Activated naive CD4-positive, alpha-beta T cell treated with anti-CD3 and anti-CD28 coated beads, Interleukin-2, amount 10 ng/mL, durations not matched to agents 7 days and 5 days (primary cell): ENCODE measurements at regions not wholly inside any gene's neighbourhood (a gene's known extent, or its start where the extent isn't known, plus 50 kb on each side); places are given as distances from the start of the nearest gene placed in this dataset.
"Not testable (repeated sequence)": the region's sequence is repeated elsewhere in the genome, so short reads cannot be mapped to it uniquely, and the experiment has no call there.

Experiments used
- CTCF ChIA-PET: fragments of 350-600 bp; sonication (Branson Sonifier 250); formaldehyde crosslinking; loops from one replicate; lab custom pipeline; 2021; ENCODE audit warnings: antibody characterized with exemption; lab: Charles Lee
- DNase-seq: peaks from one replicate; pipeline ENCODE4 v3.0.0-alpha.2; 2020
- H3K27ac Mint-ChIP-seq: one replicate; pipeline ENCODE4 v1.8.0; 2021; ENCODE audit warnings: mild to moderate bottlenecking, moderate library complexity, mixed read lengths
- H3K27me3 Mint-ChIP-seq: one replicate; pipeline ENCODE4 v1.8.0; 2021; ENCODE audit warnings: mild to moderate bottlenecking, mixed read lengths
- H3K36me3 Mint-ChIP-seq: one replicate; pipeline ENCODE4 v1.8.0; 2021; ENCODE audit warnings: mixed read lengths
- H3K4me1 Mint-ChIP-seq: one replicate; pipeline ENCODE4 v1.8.0; 2021; ENCODE audit warnings: mixed read lengths
- H3K4me3 Mint-ChIP-seq: one replicate; pipeline ENCODE4 v1.8.0; 2021; ENCODE audit warnings: mild to moderate bottlenecking, moderate library complexity, mixed read lengths
- H3K9me3 Mint-ChIP-seq: one replicate; pipeline ENCODE4 v1.8.0; 2021; ENCODE audit warnings: mixed read lengths

DNA sequence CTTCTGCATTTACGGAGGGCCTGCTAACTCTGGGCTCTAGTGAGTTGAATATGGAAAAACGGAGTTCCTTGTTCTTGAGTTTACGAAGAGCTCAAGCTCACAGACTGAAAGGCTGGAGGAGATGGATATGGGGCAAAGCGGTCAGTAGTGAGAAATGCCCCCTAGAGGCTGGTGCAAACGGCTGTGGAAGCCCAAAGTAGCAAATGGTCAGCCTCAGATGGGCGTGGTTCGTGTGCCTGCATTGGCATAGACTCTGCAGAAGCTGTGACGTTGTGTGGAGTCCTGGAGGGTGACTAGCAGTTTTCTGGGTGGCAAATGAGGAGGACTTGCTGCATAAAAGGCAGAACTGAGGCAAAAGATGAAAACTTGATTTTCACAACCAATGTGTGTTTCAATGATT lies 93.6 kb upstream of the TWIST2 start:
- CTCF ChIA-PET = no interaction called here
- Mint-ChIP-seq H3K27me3 (peaks cover 18% of the 10 kb centered on the region), H3K4me3 (no peak overlapping the region), H3K9me3 (peaks cover 2% of the 10 kb centered on the region), H3K36me3 (no peaks in the 10 kb centered on the region), H3K27ac (no peak overlapping the region), H3K4me1 (no peaks in the 10 kb centered on the region)
- DNase-seq = no peak

GRCh38 chr2:238761868-238762267 lies 86.0 kb upstream of the TWIST2 start:
- Mint-ChIP-seq H3K27ac (no peak overlapping the region), H3K9me3 (no peaks in the 10 kb centered on the region), H3K4me3 (no peak overlapping the region), H3K4me1 (no peaks in the 10 kb centered on the region), H3K36me3 (no peaks in the 10 kb centered on the region), H3K27me3 (peaks cover 17% of the 10 kb centered on the region)
- CTCF ChIA-PET = interaction anchor here (0.8 kb wide), 1 partner anchor 23 kb away, joined by 4 read pairs; no protein-coding TSS in a partner anchor
- peak; percentile 30 for DNase-seq

- H3K27ac Mint-ChIP-seq = no peak overlapping the region
- H3K36me3 Mint-ChIP-seq = no peaks in the 10 kb centered on the region
- CTCF ChIA-PET = no interaction called here
- H3K4me3 Mint-ChIP-seq = no peak overlapping the region
- H3K4me1 Mint-ChIP-seq = no peaks in the 10 kb centered on the region
- no peak for DNase-seq
- peaks cover 14% of the 10 kb centered on the region for H3K27me3 Mint-ChIP-seq
- H3K9me3 Mint-ChIP-seq = no peaks in the 10 kb centered on the region
Observed at GRCh38 chr2:238763471-238763995, 84.4 kb upstream of the TWIST2 start.

DNA sequence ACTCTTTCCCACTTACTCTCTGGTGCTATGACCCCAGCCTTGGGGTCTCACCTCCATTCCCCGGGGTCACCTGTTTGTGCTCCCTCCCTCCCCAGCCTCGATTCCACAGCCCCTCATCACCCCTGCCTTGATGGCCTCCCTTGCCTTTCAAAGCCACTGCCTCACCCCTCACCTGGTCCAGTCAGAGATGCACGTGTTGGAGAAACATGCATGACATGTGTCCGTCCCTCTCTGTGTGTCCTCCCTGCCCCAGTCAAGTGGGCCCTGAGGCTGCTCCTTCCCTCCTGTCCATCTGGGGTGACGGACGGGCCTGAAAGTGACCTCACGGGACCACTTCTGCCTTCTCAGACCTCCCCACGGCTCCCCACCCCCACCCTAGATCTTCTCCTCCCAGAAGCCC lies 82.3 kb upstream of the TWIST2 start:
- peaks cover 22% of the 10 kb centered on the region for H3K27me3 Mint-ChIP-seq
- no peak for DNase-seq
- H3K9me3 Mint-ChIP-seq = no peaks in the 10 kb centered on the region

GRCh38 chr2:238771218-238771617 lies 76.7 kb upstream of the TWIST2 start:
- no peak for DNase-seq
- no peaks in the 10 kb centered on the region for H3K4me1 Mint-ChIP-seq
- CTCF ChIA-PET = interaction anchor here (1.0 kb wide), 1 partner anchor 14 kb away, joined by 4 read pairs; no protein-coding TSS in a partner anchor
- peaks cover 26% of the 10 kb centered on the region for H3K27me3 Mint-ChIP-seq
- H3K36me3 Mint-ChIP-seq = no peaks in the 10 kb centered on the region
- no peak overlapping the region for H3K4me3 Mint-ChIP-seq
- no peak overlapping the region for H3K27ac Mint-ChIP-seq
- no peaks in the 10 kb centered on the region for H3K9me3 Mint-ChIP-seq

More for the DNA sequence above, 82.3 kb upstream of the TWIST2 start:
- H3K4me1 Mint-ChIP-seq = no peaks in the 10 kb centered on the region
- CTCF ChIA-PET = no interaction called here
- H3K4me3 Mint-ChIP-seq = no peak overlapping the region
- no peaks in the 10 kb centered on the region for H3K36me3 Mint-ChIP-seq
- no peak overlapping the region for H3K27ac Mint-ChIP-seq

DNA sequence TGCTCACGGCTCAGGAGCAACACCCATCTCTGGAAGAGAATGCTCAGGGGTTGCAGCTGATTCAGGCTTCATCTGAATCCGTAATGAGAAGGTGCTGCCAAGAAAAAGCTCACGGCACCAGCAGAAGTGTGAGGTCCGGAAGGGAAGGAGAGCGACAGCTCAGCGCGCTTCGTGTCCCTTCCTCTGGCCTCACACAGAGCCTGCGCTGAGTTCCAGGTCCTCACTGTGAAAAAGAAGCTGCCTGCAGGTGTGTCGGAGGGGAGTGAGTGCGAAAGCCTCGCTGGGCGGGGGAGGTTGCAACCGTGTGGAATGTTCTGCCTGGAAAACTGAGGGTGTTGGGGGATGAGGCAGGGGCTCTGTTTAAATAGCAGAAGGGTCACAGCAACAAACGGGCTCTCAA lies 76.2 kb upstream of the TWIST2 start:
- no peak for DNase-seq
- Mint-ChIP-seq H3K9me3 (no peaks in the 10 kb centered on the region), H3K27ac (no peak overlapping the region), H3K4me1 (no peaks in the 10 kb centered on the region), H3K4me3 (no peak overlapping the region), H3K27me3 (peaks cover 26% of the 10 kb centered on the region), H3K36me3 (no peaks in the 10 kb centered on the region)
- CTCF ChIA-PET = interaction anchor here (1.0 kb wide), 1 partner anchor 14 kb away, joined by 4 read pairs; no protein-coding TSS in a partner anchor

DNA sequence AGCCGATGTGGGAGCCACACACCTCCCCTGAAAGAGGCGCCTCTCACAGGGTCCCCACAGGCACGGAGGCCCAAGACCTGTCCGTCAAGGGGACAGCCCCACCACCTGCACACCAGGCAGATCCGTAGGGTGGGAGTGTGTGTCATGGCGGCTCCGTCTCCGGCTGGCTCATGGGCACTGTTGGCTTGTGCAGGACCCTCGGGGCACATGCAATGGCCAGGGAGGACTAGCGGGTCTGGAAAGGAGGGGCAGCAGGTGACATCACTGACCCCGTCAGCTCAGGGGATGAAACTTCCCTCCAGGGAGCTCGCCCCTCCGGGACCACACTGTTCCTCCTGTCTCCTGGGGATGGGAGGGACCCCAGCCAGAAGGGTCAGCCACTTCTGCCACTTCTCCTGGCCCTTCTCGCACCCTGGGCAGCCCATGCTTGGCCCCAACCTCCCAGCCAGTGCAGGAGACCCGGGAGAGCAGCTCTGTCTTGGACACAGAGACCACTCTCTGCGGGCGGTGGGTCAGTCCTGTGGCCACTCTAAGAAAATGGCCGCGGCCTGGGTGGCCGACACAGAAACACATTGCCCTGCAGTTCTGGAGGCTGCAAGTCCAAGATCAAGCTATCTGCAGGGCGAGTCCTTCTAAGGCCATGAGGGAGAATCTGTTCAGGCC lies 75.1 kb upstream of the TWIST2 start:
- CTCF ChIA-PET = no interaction called here
- Mint-ChIP-seq H3K4me3 (no peak overlapping the region), H3K27ac (no peak overlapping the region), H3K27me3 (peaks cover 26% of the 10 kb centered on the region), H3K9me3 (no peaks in the 10 kb centered on the region), H3K36me3 (no peaks in the 10 kb centered on the region), H3K4me1 (no peaks in the 10 kb centered on the region)
- DNase-seq = no peak

- no peaks in the 10 kb centered on the region for H3K4me1 Mint-ChIP-seq
- H3K27me3 Mint-ChIP-seq = peaks cover 26% of the 10 kb centered on the region
- no peak overlapping the region for H3K27ac Mint-ChIP-seq
- H3K4me3 Mint-ChIP-seq = no peak overlapping the region
- H3K9me3 Mint-ChIP-seq = no peaks in the 10 kb centered on the region
- no peak for DNase-seq
- CTCF ChIA-PET = no interaction called here
- H3K36me3 Mint-ChIP-seq = no peaks in the 10 kb centered on the region
Observed at GRCh38 chr2:238773472-238773871, 74.4 kb upstream of the TWIST2 start.

GRCh38 chr2:238774071-238774470 lies 73.8 kb upstream of the TWIST2 start:
- no peaks in the 10 kb centered on the region for H3K9me3 Mint-ChIP-seq
- no peak overlapping the region for H3K27ac Mint-ChIP-seq

DNA sequence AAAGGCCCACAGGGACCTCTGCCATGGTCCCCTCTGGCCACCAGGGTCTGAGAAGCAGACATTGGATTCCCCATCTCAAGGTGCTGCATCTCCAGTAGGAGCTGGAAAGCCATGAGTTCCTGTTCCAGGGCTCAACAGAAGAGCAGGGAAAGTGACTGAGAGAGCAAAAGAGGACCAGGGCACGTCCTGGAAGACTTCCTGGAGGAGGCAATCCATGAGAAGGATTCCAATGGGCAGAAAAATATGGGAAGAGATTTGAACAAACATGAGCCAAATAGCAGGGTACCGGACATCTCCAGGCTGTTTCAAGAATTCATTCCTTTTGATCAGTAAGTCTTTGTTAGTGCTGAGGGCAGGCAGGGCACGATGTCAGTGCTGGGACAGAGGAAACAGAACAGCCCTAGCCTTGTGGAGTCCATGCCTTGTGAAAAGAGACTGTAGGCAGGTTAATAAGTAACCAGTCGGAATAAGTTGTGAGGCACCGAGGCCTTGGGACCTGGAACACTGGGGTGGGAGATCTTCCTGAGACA lies 72.8 kb upstream of the TWIST2 start:
- H3K4me3 Mint-ChIP-seq = no peak overlapping the region
- CTCF ChIA-PET = no interaction called here
- no peaks in the 10 kb centered on the region for H3K36me3 Mint-ChIP-seq

More at GRCh38 chr2:238774071-238774470, 73.8 kb upstream of the TWIST2 start:
- no peak overlapping the region for H3K4me3 Mint-ChIP-seq
- H3K36me3 Mint-ChIP-seq = no peaks in the 10 kb centered on the region
- DNase-seq = no peak
- CTCF ChIA-PET = no interaction called here
- H3K27me3 Mint-ChIP-seq = peaks cover 21% of the 10 kb centered on the region
- H3K4me1 Mint-ChIP-seq = no peaks in the 10 kb centered on the region

DNA sequence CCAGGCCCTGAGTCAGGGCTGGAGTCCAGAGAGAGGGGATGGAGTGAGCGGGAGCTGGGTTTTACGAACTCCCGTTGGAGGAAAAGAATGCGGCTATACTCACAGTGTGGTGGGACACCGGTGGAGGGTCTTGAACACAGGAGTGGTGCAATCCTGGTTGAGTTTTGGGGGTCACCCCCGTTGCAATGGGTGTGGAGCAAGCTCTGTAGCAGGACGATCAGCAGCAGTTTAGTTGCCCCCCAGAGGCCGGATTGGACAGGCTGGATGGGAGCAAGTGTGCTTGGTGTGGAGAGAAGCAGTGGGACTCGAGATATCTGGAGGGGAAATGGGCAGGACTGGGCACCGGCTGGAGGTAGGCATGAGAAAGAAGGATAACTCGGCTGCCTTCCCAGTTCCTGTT lies 72.3 kb upstream of the TWIST2 start:
- H3K4me3 Mint-ChIP-seq = no peak overlapping the region
- CTCF ChIA-PET = no interaction called here
- no peaks in the 10 kb centered on the region for H3K9me3 Mint-ChIP-seq
- no peaks in the 10 kb centered on the region for H3K4me1 Mint-ChIP-seq
- no peak overlapping the region for H3K27ac Mint-ChIP-seq
- peaks cover 14% of the 10 kb centered on the region for H3K27me3 Mint-ChIP-seq
- no peak for DNase-seq
- no peaks in the 10 kb centered on the region for H3K36me3 Mint-ChIP-seq

More for the DNA sequence above, 72.8 kb upstream of the TWIST2 start:
- Mint-ChIP-seq H3K9me3 (no peaks in the 10 kb centered on the region), H3K27ac (no peak overlapping the region), H3K27me3 (peaks cover 18% of the 10 kb centered on the region), H3K4me1 (no peaks in the 10 kb centered on the region)
- DNase-seq = no peak

- H3K9me3 Mint-ChIP-seq = no peaks in the 10 kb centered on the region
- CTCF ChIA-PET = no interaction called here
- DNase-seq = no peak
Observed at GRCh38 chr2:238776003-238776760, 71.7 kb upstream of the TWIST2 start.

DNA sequence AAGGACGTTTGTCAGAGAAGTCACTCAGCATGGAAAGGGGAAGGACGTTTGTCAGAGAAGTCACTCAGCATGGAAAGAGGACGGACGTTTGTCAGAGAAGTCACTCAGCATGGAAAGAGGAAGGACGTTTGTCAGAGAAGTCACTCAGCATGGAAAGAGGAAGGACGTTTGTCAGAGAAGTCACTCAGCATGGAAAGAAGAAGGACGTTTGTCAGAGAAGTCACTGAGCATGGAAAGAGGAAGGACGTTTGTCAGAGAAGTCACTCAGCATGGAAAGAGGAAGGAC lies 71.2 kb upstream of the TWIST2 start:
- H3K4me3 Mint-ChIP-seq, H3K9me3 Mint-ChIP-seq, H3K27ac Mint-ChIP-seq, DNase-seq, H3K4me1 Mint-ChIP-seq, CTCF ChIA-PET, H3K36me3 Mint-ChIP-seq: not testable (repeated sequence)
- H3K27me3 Mint-ChIP-seq = peaks cover 11% of the 10 kb centered on the region

More at GRCh38 chr2:238776003-238776760, 71.7 kb upstream of the TWIST2 start:
- Mint-ChIP-seq H3K27ac (no peak overlapping the region), H3K36me3 (no peaks in the 10 kb centered on the region), H3K4me1 (no peaks in the 10 kb centered on the region), H3K27me3 (peaks cover 14% of the 10 kb centered on the region), H3K4me3 (no peak overlapping the region)

DNA sequence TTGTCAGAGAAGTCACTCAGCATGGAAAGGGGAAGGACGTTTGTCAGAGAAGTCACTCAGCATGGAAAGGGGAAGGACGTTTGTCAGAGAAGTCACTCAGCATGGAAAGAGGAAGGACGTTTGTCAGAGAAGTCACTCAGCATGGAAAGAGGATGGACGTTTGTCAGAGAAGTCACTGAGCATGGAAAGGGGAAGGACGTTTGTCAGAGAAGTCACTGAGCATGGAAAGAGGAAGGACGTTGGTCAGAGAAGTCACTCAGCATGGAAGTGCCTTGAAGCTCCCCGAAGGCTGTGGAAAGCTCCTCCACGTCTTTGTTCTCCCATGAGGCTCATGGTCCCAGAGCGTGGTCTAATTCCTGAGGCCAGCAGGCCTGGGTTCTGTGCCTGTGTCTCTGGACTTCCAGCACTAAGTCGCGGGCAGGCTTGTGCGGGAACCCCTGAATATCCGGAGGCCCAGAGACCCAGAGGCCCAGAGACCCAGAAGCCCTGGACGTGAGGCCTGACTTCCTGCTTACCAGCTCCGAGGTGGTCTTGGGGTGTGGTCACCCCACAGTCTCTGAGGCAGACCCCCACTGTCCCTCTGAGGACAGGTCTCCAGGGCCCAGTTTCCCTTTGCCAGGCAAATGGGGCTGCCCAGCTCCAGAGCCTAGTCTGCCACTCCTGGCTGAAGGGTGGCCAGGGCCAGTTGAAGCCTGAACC lies 70.4 kb upstream of the TWIST2 start:
- H3K9me3 Mint-ChIP-seq = no peaks in the 10 kb centered on the region
- no peak overlapping the region for H3K27ac Mint-ChIP-seq
- no peaks in the 10 kb centered on the region for H3K36me3 Mint-ChIP-seq
- H3K27me3 Mint-ChIP-seq = peaks cover 6% of the 10 kb centered on the region
- CTCF ChIA-PET = no interaction called here
- H3K4me3 Mint-ChIP-seq = no peak overlapping the region
- H3K4me1 Mint-ChIP-seq = no peaks in the 10 kb centered on the region
- DNase-seq = no peak
